Panc1 (cell line): ENCODE measurements at regions not wholly inside any gene's neighbourhood (a gene's known extent, or its start where the extent isn't known, plus 50 kb on each side); places are given as distances from the start of the nearest gene placed in this dataset.

Experiments
- CTCF ChIP-seq: fragments of 450-650 bp; IDR thresholded peaks from 2 replicates; pipeline ENCODE4 v1.5.1; 2017; ENCODE audit warnings: mild to moderate bottlenecking
- POLR2AphosphoS5 ChIP-seq: IDR thresholded peaks from 2 replicates; pipeline ENCODE4 v1.6.1; 2012; ENCODE audit warnings: mild to moderate bottlenecking, low read depth, low read length, moderate library complexity
- REST ChIP-seq, 2 experiments: IDR thresholded peaks; 2 replicates each; pipeline ENCODE4 v1.6.1; 2011 to 2012; ENCODE audit warnings: low read depth in 2 of 2, control low read depth in 1 of 2, low read length in 1 of 2, mild to moderate bottlenecking in 1 of 2, moderate library complexity in 1 of 2; ENCODE audit not compliant: insufficient read depth in 1 of 2
- SIN3A ChIP-seq: IDR thresholded peaks from 2 replicates; pipeline ENCODE4 v1.6.1; 2012; ENCODE audit warnings: low read depth, mild to moderate bottlenecking, low read length, moderate library complexity, borderline replicate concordance; ENCODE audit not compliant: insufficient read depth

- no peak for TF ChIP-seq CTCF
- no peak for TF ChIP-seq POLR2AphosphoS5
- no peak for TF ChIP-seq SIN3A
- TF ChIP-seq REST (IDR thresholded peaks at IDR 0.05; ENCODE audit: insufficient read depth in 1 of 2, low read depth in 2 of 2, low read length in 1 of 2) = no peak
Observed at GRCh38 chr1:217097819-217098218, 374.6 kb upstream of the ESRRG start.
